Neural cell (in vitro differentiated cells): ENCODE measurements at regions not wholly inside any gene's neighbourhood (a gene's known extent, or its start where the extent isn't known, plus 50 kb on each side); places are given as distances from the start of the nearest gene placed in this dataset.

Experiments used
- CTCF ChIP-seq: fragments of 450-650 bp; IDR thresholded peaks from 2 replicates; pipeline ENCODE4 v1.5.1; 2014; ENCODE audit warnings: antibody characterized with exemption, mild to moderate bottlenecking, moderate library complexity; ENCODE audit not compliant: poor library complexity, severe bottlenecking
- EP300 ChIP-seq: fragments of 450-650 bp; conservative IDR thresholded peaks from 2 replicates; pipeline ENCODE4 v1.6.1; 2014; ENCODE audit warnings: antibody characterized with exemption, mild to moderate bottlenecking, moderate library complexity; ENCODE audit not compliant: poor library complexity, severe bottlenecking
- EZH2 ChIP-seq: fragments of 200-600, 300-800 bp; shearing (Covaris generic), sonication (generic); IDR thresholded peaks from 2 replicates; pipeline ENCODE4 v1.6.1; 2014; ENCODE audit warnings: antibody characterized with exemption, low read length, borderline replicate concordance, mild to moderate bottlenecking; ENCODE audit not compliant: insufficient read depth, poor library complexity, severe bottlenecking
- POLR2AphosphoS5 ChIP-seq: IDR thresholded peaks from 2 replicates; pipeline ENCODE4 v1.6.1; 2012
- RAD21 ChIP-seq: fragments of 450-650 bp; conservative IDR thresholded peaks from 2 replicates; pipeline ENCODE4 v1.6.1; 2014; ENCODE audit warnings: antibody characterized with exemption, mild to moderate bottlenecking, moderate library complexity
- REST ChIP-seq: IDR thresholded peaks from 2 replicates; pipeline ENCODE4 v1.6.1; 2012; ENCODE audit warnings: borderline replicate concordance

GRCh38 chr2:185643434-185643833 lies 95.2 kb upstream of the FSIP2 start:
- TF ChIP-seq RAD21 (no peak), CTCF (no peak), POLR2AphosphoS5 (no peak), EP300 (no peak), EZH2 (no peak), REST (no peak)
